ENCODE measurements at regions not wholly inside any gene's neighbourhood (a gene's known extent, or its start where the extent isn't known, plus 50 kb on each side); places are given as distances from the start of the nearest gene placed in this dataset.

DNA sequence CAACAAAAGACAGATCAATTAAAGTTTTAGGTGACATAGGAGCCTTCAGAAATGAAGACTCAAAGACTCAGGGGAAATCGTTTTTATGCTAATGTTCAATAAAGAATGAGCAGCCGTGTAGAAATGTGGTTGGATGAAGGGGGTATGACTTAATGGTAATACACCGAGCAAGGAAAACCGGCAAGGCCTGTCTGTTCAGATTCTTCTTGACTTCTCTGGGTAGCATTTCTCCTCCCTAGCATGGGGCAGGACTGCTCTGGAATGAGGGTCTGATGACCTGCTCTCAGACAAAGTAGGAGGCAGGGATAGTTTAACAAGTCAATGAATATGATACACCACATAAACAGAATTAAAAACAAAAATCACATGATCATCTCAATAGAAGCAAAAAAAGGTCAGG lies 487.4 kb downstream of the ZNF608 start:
- Histone ChIP-seq H4K20me1 (ENCODE audit: insufficient read depth, low read length) (no peaks in the 10 kb centered on the region), H3K27ac (ENCODE audit: low read depth, low read length, poor library complexity, severe bottlenecking) (no peak overlapping the region), H3K4me3 (ENCODE audit: low read depth, low read length, poor library complexity, severe bottlenecking) (no peak overlapping the region), H2AFZ (ENCODE audit: low read length) (no peak overlapping the region), H3K4me2 (ENCODE audit: low read length) (no peak overlapping the region), H3K79me2 (ENCODE audit: insufficient read depth, low read depth, low read length) (no peaks in the 10 kb centered on the region), H3K9me2 (ENCODE audit: insufficient read depth, low read length) (no peaks in the 10 kb centered on the region), H3K9me3 (ENCODE audit: low read length) (no peaks in the 10 kb centered on the region), H3K36me3 (ENCODE audit: insufficient read depth, low read length) (no peaks in the 10 kb centered on the region), H3K4me1 (ENCODE audit: insufficient read depth, low read length, poor library complexity, severe bottlenecking) (no peaks in the 10 kb centered on the region)
- DNase-seq (ENCODE audit: low spot score), result no peak
- BruUV-seq (replicated peaks), result no TSS peak
- intact Hi-C loops (cut with micrococcal nuclease; ENCODE audit: unreplicated experiment), result no loop called here
- POLR2A ChIA-PET, result interaction anchor here (0.6 kb wide), 1 partner anchor 514 kb away, joined by 3 read pairs; no protein-coding TSS in a partner anchor
- no peak for TF ChIP-seq EZH2phosphoT487 (IDR thresholded peaks at IDR 0.05; ENCODE audit: borderline replicate concordance, low read depth, low read length)
- TF ChIP-seq, protein P1, sequence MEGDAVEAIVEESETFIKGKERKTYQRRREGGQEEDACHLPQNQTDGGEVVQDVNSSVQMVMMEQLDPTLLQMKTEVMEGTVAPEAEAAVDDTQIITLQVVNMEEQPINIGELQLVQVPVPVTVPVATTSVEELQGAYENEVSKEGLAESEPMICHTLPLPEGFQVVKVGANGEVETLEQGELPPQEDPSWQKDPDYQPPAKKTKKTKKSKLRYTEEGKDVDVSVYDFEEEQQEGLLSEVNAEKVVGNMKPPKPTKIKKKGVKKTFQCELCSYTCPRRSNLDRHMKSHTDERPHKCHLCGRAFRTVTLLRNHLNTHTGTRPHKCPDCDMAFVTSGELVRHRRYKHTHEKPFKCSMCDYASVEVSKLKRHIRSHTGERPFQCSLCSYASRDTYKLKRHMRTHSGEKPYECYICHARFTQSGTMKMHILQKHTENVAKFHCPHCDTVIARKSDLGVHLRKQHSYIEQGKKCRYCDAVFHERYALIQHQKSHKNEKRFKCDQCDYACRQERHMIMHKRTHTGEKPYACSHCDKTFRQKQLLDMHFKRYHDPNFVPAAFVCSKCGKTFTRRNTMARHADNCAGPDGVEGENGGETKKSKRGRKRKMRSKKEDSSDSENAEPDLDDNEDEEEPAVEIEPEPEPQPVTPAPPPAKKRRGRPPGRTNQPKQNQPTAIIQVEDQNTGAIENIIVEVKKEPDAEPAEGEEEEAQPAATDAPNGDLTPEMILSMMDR (conservative IDR thresholded peaks at IDR 0.05; ENCODE audit: low read length), result no peak
- CTCF ChIA-PET (ENCODE audit: unreplicated experiment), result no interaction called here

DNA sequence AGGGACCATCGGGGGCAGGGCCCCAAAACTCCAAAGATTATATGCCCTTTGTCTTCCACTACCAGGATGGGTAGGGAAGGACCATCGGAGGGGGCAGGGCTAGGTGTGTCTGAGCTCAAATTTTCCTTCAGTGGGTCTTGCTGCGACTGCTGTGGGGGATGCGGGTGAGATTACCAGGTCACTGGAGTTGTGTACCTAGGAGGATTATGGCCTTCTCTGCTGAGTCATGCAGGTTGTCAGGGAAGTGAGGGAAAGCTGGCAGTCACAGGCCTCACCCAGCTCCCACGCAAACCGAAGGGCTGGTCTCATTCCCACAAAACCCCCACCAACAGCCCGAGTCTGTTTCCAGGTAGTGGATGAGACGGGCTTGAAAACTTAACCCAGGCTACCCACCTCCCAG lies 489.4 kb downstream of the ZNF608 start:
- H3K27ac ChIP-seq (ENCODE audit: low read depth, low read length, poor library complexity, severe bottlenecking), result no peak overlapping the region
- no TSS peak for BruUV-seq (replicated peaks)
- H3K79me2 ChIP-seq (ENCODE audit: insufficient read depth, low read depth, low read length), result no peaks in the 10 kb centered on the region
- intact Hi-C loops (cut with micrococcal nuclease; ENCODE audit: unreplicated experiment), result no loop called here
- ChIA-PET POLR2A (interaction anchor here (0.7 to 0.9 kb wide), 2 partner anchors 12 to 33 kb away, joined by 3 read pairs; no protein-coding TSS in a partner anchor), CTCF (ENCODE audit: unreplicated experiment) (no interaction called here)
- no peak for DNase-seq (ENCODE audit: low spot score)
- H4K20me1 ChIP-seq (ENCODE audit: insufficient read depth, low read length), result no peaks in the 10 kb centered on the region
- H3K4me2 ChIP-seq (ENCODE audit: low read length), result no peak overlapping the region
- H3K4me1 ChIP-seq (ENCODE audit: insufficient read depth, low read length, poor library complexity, severe bottlenecking), result no peaks in the 10 kb centered on the region
- H3K9me3 ChIP-seq (ENCODE audit: low read length), result no peaks in the 10 kb centered on the region
- no peak overlapping the region for H3K4me3 ChIP-seq (ENCODE audit: low read depth, low read length, poor library complexity, severe bottlenecking)
- no peak overlapping the region for H2AFZ ChIP-seq (ENCODE audit: low read length)
- no peaks in the 10 kb centered on the region for H3K9me2 ChIP-seq (ENCODE audit: insufficient read depth, low read length)
- TF ChIP-seq, protein P1 (conservative IDR thresholded peaks at IDR 0.05; ENCODE audit: low read length), result no peak
- no peak for TF ChIP-seq EZH2phosphoT487 (IDR thresholded peaks at IDR 0.05; ENCODE audit: borderline replicate concordance, low read depth, low read length)
- H3K36me3 ChIP-seq (ENCODE audit: insufficient read depth, low read length), result no peaks in the 10 kb centered on the region

DNA sequence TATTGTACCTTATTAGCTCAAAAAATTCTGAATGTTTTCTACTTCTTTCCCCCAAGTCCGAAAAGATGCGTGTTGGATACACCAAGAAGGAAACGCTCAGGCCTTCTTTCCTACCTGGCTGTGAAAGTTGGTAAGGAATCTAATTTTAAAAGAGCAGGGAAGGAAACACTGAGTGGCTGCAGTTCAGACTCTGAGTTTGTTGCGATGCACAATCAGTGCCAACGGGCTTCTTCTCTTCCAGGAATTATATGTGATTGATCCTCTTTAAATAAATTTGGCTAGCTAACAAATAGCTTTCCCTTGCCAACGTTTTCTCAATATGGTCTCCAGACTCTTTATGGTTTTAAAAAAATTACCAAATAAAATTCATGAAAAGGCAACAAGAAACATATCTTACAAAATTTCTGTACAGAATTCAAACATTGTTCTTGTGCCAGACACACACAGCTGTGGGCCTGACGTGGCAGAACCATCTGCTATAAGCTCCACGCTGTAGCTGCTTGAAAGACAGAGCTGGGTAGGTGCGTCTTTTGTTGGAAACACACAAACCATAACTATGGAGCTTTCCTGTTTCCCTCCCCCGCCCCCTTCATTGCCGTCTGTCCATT lies 493.1 kb downstream of the ZNF608 start:
- H3K79me2 ChIP-seq (ENCODE audit: insufficient read depth, low read depth, low read length), result no peaks in the 10 kb centered on the region
- no peaks in the 10 kb centered on the region for H4K20me1 ChIP-seq (ENCODE audit: insufficient read depth, low read length)
- ChIA-PET POLR2A (interaction anchor here (0.5 to 3.7 kb wide), 7 partner anchors 9 to 344 kb away, joined by 3 to 17 read pairs (median 4); no protein-coding TSS in a partner anchor), CTCF (ENCODE audit: unreplicated experiment) (no interaction called here)
- H3K4me3 ChIP-seq (ENCODE audit: low read depth, low read length, poor library complexity, severe bottlenecking), result no peak overlapping the region
- H3K9me2 ChIP-seq (ENCODE audit: insufficient read depth, low read length), result no peaks in the 10 kb centered on the region
- TF ChIP-seq EZH2phosphoT487 (IDR thresholded peaks at IDR 0.05; ENCODE audit: borderline replicate concordance, low read depth, low read length), result no peak
- TF ChIP-seq, protein P1 (conservative IDR thresholded peaks at IDR 0.05; ENCODE audit: low read length), result no peak
- no TSS peak for BruUV-seq (replicated peaks)
- H3K27ac ChIP-seq (ENCODE audit: low read depth, low read length, poor library complexity, severe bottlenecking), result no peak overlapping the region
- no peak overlapping the region for H3K4me2 ChIP-seq (ENCODE audit: low read length)
- intact Hi-C loops (cut with micrococcal nuclease; ENCODE audit: unreplicated experiment), result no loop called here
- H2AFZ ChIP-seq (ENCODE audit: low read length), result no peak overlapping the region
- H3K9me3 ChIP-seq (ENCODE audit: low read length), result no peaks in the 10 kb centered on the region
- DNase-seq (ENCODE audit: low spot score), result no peak
- H3K4me1 ChIP-seq (ENCODE audit: insufficient read depth, low read length, poor library complexity, severe bottlenecking), result no peaks in the 10 kb centered on the region
- no peaks in the 10 kb centered on the region for H3K36me3 ChIP-seq (ENCODE audit: insufficient read depth, low read length)
